ENCODE measurements at regions not wholly inside any gene's neighbourhood (a gene's known extent, or its start where the extent isn't known, plus 50 kb on each side); places are given as distances from the start of the nearest gene placed in this dataset.
"Not testable (repeated sequence)": the region's sequence is repeated elsewhere in the genome, so short reads cannot be mapped to it uniquely, and the experiment has no call there.

DNA sequence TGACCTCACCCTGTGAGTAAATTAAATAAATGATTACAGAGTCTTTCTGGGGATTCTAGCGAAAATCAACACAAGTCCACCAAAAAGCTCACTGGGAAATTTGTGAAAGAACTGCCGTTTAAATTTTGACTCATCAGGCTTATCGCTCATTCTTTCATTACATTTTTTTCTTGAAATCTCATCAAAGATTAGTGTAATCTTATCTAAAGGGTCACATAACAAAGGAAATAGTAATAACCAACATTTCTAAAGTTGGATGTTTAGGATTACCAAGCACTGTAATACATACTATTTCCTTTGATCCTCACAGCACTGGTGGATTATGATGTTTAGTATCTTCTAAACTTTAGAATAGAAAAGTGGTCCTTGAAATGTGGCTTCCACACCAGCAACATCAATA, 111.1 kb upstream of the CBLB start:
- no peaks in the 10 kb centered on the region for H4K20me1 ChIP-seq (ENCODE audit: insufficient read depth, low read length)
- no peaks in the 10 kb centered on the region for H3K36me3 ChIP-seq (ENCODE audit: insufficient read depth, low read length)
- TF ChIP-seq, protein P1, sequence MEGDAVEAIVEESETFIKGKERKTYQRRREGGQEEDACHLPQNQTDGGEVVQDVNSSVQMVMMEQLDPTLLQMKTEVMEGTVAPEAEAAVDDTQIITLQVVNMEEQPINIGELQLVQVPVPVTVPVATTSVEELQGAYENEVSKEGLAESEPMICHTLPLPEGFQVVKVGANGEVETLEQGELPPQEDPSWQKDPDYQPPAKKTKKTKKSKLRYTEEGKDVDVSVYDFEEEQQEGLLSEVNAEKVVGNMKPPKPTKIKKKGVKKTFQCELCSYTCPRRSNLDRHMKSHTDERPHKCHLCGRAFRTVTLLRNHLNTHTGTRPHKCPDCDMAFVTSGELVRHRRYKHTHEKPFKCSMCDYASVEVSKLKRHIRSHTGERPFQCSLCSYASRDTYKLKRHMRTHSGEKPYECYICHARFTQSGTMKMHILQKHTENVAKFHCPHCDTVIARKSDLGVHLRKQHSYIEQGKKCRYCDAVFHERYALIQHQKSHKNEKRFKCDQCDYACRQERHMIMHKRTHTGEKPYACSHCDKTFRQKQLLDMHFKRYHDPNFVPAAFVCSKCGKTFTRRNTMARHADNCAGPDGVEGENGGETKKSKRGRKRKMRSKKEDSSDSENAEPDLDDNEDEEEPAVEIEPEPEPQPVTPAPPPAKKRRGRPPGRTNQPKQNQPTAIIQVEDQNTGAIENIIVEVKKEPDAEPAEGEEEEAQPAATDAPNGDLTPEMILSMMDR (IDR thresholded peaks at IDR 0.05; ENCODE audit: low read length), result no peak
- no peak for TF ChIP-seq EZH2 (IDR thresholded peaks at IDR 0.05; ENCODE audit: borderline replicate concordance, low read length)
- peaks cover 8% of the 10 kb centered on the region; the same call in 1 of the 2 replicates for H3K9me3 ChIP-seq (ENCODE audit: low read length)
- H3K27me3 ChIP-seq (ENCODE audit: insufficient read depth, low read length), result no peaks in the 10 kb centered on the region
- no peak overlapping the region for H2AFZ ChIP-seq (ENCODE audit: low read length)
- H3K9me2 ChIP-seq (ENCODE audit: low read depth, low read length), result no peaks in the 10 kb centered on the region; the same call in 1 of the 2 replicates
- no peak overlapping the region for H3K27ac ChIP-seq (ENCODE audit: low read depth, low read length, poor library complexity, severe bottlenecking)
- H3K4me3 ChIP-seq (ENCODE audit: low read depth, low read length, poor library complexity, severe bottlenecking), result no peak overlapping the region
- no peak overlapping the region for H3K9ac ChIP-seq (ENCODE audit: low read length)
- no peaks in the 10 kb centered on the region for H3K4me1 ChIP-seq (ENCODE audit: insufficient read depth, low read length, severe bottlenecking)
- no peak overlapping the region for H3K4me2 ChIP-seq (ENCODE audit: low read length)
- H3F3A ChIP-seq (ENCODE audit: insufficient read depth, low read length), result no peaks in the 10 kb centered on the region
- H3K79me2 ChIP-seq (ENCODE audit: insufficient read depth, low read length), result no peaks in the 10 kb centered on the region

DNA sequence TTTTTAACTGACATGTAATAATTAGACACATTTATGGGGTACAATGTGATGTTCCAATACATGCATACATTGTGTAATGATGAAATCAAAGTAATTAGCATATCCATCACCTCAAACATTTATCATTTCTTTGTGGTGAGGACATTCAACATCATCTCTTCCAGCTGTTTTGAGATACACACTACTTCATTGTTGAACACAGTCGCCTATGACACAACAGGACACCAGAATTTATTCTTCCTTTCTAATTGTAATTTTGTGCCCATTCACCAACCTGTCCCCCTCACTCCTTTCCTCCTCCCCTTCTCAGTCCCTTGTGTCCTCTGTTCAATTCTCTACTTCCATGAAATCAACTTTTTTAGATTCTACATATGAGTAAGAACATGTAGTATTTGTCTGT, 113.4 kb upstream of the CBLB start:
- TF ChIP-seq EZH2 (IDR thresholded peaks at IDR 0.05; ENCODE audit: borderline replicate concordance, low read length), result no peak
- TF ChIP-seq, protein P1 (IDR thresholded peaks at IDR 0.05; ENCODE audit: low read length), result no peak
- Histone ChIP-seq H2AFZ (ENCODE audit: low read length) (no peak overlapping the region), H3K9ac (ENCODE audit: low read length) (no peak overlapping the region), H3K27me3 (ENCODE audit: insufficient read depth, low read length) (no peaks in the 10 kb centered on the region), H3K4me1 (ENCODE audit: insufficient read depth, low read length, severe bottlenecking) (no peaks in the 10 kb centered on the region), H3K9me2 (ENCODE audit: low read depth, low read length) (no peaks in the 10 kb centered on the region; the same call in 1 of the 2 replicates), H3K36me3 (ENCODE audit: insufficient read depth, low read length) (no peaks in the 10 kb centered on the region), H3K79me2 (ENCODE audit: insufficient read depth, low read length) (no peaks in the 10 kb centered on the region), H3K4me3 (ENCODE audit: low read depth, low read length, poor library complexity, severe bottlenecking) (no peak overlapping the region), H3F3A (ENCODE audit: insufficient read depth, low read length) (no peaks in the 10 kb centered on the region), H3K4me2 (ENCODE audit: low read length) (no peak overlapping the region), H3K27ac (ENCODE audit: low read depth, low read length, poor library complexity, severe bottlenecking) (no peak overlapping the region), H3K9me3 (ENCODE audit: low read length) (peaks cover 8% of the 10 kb centered on the region; the same call in 1 of the 2 replicates), H4K20me1 (ENCODE audit: insufficient read depth, low read length) (no peaks in the 10 kb centered on the region)

GRCh38 chr3:105984837-105985236, 116.0 kb upstream of the CBLB start:
- no peaks in the 10 kb centered on the region for H3K27me3 ChIP-seq (ENCODE audit: insufficient read depth, low read length)
- peaks cover 6% of the 10 kb centered on the region for H3K4me1 ChIP-seq (ENCODE audit: insufficient read depth, low read length, severe bottlenecking)
- H2AFZ ChIP-seq (ENCODE audit: low read length), result no peak overlapping the region
- H3K27ac ChIP-seq (ENCODE audit: low read depth, low read length, poor library complexity, severe bottlenecking), result no peak overlapping the region
- peaks cover 8% of the 10 kb centered on the region; the same call in 1 of the 2 replicates for H3K9me3 ChIP-seq (ENCODE audit: low read length)
- H3K4me2 ChIP-seq (ENCODE audit: low read length), result no peak overlapping the region
- no peaks in the 10 kb centered on the region for H3F3A ChIP-seq (ENCODE audit: insufficient read depth, low read length)
- H3K9ac ChIP-seq (ENCODE audit: low read length), result no peak overlapping the region
- H3K79me2 ChIP-seq (ENCODE audit: insufficient read depth, low read length), result no peaks in the 10 kb centered on the region
- H3K4me3 ChIP-seq (ENCODE audit: low read depth, low read length, poor library complexity, severe bottlenecking), result no peak overlapping the region
- H4K20me1 ChIP-seq (ENCODE audit: insufficient read depth, low read length), result no peaks in the 10 kb centered on the region
- H3K36me3 ChIP-seq (ENCODE audit: insufficient read depth, low read length), result no peaks in the 10 kb centered on the region
- no peak for TF ChIP-seq EZH2 (IDR thresholded peaks at IDR 0.05; ENCODE audit: borderline replicate concordance, low read length)
- TF ChIP-seq, protein P1 (IDR thresholded peaks at IDR 0.05; ENCODE audit: low read length), result no peak
- no peaks in the 10 kb centered on the region; the same call in 1 of the 2 replicates for H3K9me2 ChIP-seq (ENCODE audit: low read depth, low read length)

DNA sequence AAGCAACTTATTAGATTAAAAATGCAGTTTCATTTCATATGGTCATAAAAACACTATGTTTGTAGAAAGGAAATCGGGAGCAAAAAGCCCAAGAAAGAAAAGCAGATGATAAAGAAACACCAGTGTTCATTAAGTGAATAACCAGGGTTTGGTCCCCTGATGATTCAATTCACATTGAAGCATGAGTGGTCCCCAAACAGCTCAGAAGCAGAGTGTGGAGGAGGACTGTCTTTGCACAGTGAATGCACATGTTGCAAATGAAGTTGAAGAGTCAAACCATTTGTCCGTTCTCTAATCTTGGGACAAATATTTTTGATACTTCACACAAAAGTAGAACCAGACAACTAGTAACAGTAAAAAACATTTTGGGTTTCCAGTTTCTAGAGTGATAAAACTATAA, 117.5 kb upstream of the CBLB start:
- H3K27ac ChIP-seq (ENCODE audit: low read depth, low read length, poor library complexity, severe bottlenecking); H3K27me3 ChIP-seq (ENCODE audit: insufficient read depth, low read length); H3K9me3 ChIP-seq (ENCODE audit: low read length); H2AFZ ChIP-seq (ENCODE audit: low read length); H3K36me3 ChIP-seq (ENCODE audit: insufficient read depth, low read length); H3K4me3 ChIP-seq (ENCODE audit: low read depth, low read length, poor library complexity, severe bottlenecking); H3K4me1 ChIP-seq (ENCODE audit: insufficient read depth, low read length, severe bottlenecking); H3K9ac ChIP-seq (ENCODE audit: low read length); H3K4me2 ChIP-seq (ENCODE audit: low read length); H3K9me2 ChIP-seq (ENCODE audit: low read depth, low read length); H4K20me1 ChIP-seq (ENCODE audit: insufficient read depth, low read length); H3K79me2 ChIP-seq (ENCODE audit: insufficient read depth, low read length); H3F3A ChIP-seq (ENCODE audit: insufficient read depth, low read length): not testable (repeated sequence)

Data from OCI-LY1 (cell line).